COLO829 (cell line): ENCODE measurements at regions not wholly inside any gene's neighbourhood (a gene's known extent, or its start where the extent isn't known, plus 50 kb on each side); places are given as distances from the start of the nearest gene placed in this dataset.
"Not testable (repeated sequence)": the region's sequence is repeated elsewhere in the genome, so short reads cannot be mapped to it uniquely, and the experiment has no call there.

Experiments
- DNase-seq: peaks from one replicate; pipeline ENCODE4 v3.0.0; 2012; ENCODE audit warnings: low spot score

GRCh38 chr22:22756551-22757201 is 112.3 kb downstream of the GGTLC2 start:
- not testable (repeated sequence) for DNase-seq

DNA sequence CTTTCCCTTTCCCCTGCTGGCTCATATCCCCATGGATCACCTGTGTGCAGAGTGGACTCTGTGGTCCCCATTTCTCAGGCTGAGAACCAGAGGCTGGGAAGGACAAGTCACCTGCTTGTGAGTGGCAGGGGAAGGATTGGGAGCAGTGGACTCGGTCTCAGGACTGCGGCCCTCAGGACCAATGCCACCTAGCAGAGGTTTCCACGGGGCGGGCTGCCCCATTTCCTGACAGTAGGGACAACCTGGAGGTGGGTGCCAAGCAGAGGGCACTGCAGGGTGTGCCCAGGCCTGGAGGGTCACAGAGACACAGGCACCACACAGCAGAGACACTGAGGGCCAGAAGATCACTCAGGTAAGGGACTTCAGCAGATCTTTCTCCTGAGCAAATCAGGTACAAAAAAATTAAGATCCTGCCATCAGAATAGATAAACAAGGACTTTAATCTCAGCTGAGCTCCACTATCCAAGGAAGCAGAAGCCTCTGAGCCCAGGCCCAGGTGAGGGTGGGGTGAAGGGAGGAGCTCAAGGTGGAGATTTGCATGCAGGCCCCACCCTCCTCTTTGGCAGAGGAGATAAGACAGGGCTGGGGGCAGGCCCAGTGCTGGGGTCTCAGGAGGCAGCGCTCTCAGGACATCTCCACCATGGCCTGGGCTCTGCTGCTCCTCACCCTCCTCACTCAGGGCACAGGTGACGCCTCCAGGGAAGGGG is 113.8 kb downstream of the GGTLC2 start:
- DNase-seq = not testable (repeated sequence)

GRCh38 chr22:22759371-22759770 is 115.0 kb downstream of the GGTLC2 start:
- no peak for DNase-seq

DNA sequence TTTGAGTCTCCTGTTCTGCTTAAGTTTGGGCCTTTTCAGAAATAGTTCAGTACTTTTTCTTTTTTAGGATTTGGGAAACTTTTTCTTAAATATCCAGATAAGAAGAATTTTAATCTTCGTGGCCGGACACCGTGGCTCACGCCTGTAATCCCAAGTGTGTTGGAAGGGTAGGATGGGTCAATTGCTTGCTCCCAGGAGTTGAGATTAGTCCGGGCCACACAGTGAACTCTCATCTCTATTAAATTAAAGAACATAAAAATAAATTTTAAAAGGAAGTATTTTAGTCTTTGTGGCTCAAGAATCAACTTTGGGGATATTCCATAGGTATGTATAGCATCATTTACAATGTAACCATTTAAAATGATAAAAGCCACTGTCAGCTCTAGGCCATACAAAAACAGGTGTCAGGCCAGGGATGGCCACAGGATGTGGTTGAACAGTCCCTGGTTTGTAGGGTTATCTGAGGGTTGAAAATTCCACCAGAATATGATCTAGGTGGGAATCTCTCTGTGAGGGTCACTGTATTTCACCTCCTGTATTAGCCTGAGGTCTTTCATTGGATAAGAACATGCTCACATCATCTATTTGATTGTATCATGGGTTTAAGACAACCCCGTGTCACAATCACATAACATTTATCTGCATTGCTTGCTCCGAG is 115.6 kb downstream of the GGTLC2 start:
- no peak for DNase-seq

DNA sequence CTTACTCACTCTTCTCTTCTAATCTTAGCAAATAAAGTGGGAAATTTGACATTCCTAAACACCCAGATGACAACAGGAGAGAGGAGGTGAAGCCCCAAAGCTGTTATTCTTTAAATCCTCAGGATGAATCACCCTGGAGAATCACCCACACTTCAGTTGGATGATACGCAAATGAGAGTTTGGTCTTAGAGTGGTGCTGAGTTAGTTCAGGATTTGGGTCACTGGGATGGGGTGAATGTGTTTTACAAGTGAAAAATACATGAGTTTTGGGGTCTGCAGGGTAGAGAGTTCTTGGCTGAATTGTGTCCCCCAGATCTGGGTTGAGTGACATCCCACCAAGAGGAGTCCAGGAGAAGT is 117.2 kb downstream of the GGTLC2 start:
- no peak for DNase-seq

GRCh38 chr22:22761963-22762772 is 117.8 kb downstream of the GGTLC2 start:
- DNase-seq = no peak

GRCh38 chr22:22763512-22763911 is 119.1 kb downstream of the GGTLC2 start:
- no peak for DNase-seq

- no peak for DNase-seq
Measured at GRCh38 chr22:22764085-22764484, 119.7 kb downstream of the GGTLC2 start.

DNA sequence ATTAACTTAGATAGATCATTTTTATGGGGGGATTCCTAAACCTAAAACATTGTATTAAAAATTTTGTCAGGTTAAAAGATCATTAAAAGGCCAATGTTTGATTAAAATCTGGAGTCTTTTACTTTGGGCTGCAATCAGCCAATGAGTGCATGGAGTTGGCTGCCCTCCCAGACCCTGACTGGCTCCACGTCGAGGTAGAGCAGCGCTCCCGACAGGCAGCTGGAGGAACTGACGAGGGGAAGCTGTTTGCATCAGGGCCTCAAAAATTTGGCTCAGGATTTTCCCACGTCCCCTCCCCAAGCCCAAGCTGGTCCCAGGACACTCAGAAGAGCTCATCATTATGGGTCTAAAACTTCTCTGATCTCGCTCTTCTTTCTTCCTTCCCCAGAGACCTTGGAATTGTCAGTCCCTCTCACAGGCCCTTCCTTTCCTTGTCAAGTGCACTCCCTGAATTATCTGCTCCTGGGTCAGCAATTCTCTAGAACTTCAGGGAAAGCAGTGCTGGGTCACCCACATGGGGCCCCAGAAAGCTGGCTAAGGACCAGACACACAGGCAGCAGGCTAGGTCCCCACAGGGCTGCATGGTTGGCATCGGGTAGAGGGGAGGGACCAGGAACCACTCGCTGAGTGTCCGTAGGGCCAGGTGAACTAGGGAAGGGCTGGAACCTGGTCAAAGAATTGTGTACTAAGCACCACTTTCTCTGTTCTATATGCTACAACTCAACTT is 119.6 kb upstream of the IGLL5 start:
- DNase-seq = no peak

DNA sequence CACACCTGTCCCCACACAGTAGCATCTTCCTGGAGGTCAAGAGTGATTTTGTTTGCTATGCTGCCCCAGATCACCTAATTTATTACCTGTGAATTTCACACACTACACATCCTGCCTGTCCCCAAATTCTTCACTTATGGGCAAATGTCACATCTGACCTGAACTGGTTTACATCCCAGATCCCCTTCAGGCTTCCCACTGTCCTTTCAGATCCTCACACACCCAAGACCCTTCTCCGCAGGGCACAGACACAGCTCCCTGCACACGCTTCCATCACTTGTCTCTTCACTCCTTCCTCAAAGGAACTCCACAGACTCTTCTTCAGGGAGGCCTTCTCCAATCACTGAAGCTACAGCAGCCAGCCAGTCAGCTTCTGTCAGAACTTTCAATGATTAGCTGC is 118.7 kb upstream of the IGLL5 start:
- DNase-seq = no peak

DNA sequence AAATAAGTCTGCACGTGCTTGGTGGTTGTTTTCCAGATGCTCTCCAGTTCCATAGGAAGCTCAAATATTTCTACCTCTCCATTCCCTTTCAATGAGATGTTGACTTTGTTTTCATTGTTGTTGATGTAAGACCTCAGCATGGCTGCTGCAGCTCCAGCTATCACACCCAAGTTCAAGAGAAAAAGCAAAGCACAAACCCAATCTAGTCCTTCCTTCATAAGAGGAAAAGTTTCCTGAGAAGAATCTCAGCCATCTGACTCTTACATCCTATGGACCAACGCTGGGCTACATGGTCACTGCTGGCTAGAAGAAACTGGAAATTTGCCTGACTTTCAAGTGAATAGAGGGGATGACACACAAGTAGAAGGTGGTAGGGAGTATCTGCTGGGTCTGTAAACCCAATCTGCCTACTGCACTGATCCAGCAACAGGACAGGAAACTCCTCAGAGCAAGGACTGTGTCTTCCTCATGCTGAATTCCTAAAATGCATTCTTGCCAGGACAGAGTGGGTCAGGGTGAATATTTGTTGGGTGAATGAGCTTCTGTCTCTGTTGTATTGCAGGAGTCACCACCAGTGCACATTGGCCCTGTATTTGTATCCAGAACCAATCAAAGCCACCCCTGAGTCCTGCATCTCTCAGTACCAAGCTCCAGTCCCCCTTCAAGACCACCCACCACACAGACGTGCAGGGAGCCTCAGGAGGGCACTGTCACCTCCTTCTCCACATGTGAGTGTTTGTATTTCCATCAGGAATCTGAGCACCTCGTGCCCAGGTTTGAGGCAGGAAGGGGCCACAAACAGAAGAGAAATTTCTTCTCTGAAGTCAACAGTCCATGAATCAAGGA is 118.0 kb upstream of the IGLL5 start:
- DNase-seq = no peak

DNA sequence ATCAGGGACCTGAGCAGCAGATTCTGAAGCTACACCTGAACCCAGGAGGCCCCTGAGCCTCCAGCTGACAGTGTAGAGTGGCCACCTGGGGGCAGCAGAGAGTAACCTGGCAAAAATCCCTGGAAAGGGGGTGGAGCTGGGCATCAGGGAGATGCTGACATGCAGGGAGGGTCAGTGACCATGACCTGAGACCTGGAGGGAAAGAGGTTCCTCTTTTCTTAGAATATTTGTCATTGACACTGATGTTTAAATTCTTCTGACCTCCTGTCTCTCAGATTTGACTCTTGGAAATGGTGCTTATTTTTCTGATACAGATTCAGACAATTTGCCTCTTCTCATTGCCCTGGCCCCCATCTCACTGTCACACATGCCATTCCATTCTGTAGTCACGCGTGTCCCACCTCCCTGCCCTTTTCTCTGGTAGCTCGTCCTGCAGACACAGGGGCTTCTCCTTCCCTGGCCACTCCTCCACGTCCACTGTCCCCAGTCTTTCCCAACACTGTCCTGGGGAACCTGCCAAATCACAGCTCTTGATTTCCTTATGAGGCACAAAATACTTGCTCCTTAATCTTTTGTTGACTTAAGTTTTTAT is 117.2 kb upstream of the IGLL5 start:
- peak; percentile 35 for DNase-seq

- no peak for DNase-seq
Measured at GRCh38 chr22:22770881-22771280, 116.7 kb upstream of the IGLL5 start.

GRCh38 chr22:22771696-22772377 is 115.8 kb upstream of the IGLL5 start:
- no peak for DNase-seq

DNA sequence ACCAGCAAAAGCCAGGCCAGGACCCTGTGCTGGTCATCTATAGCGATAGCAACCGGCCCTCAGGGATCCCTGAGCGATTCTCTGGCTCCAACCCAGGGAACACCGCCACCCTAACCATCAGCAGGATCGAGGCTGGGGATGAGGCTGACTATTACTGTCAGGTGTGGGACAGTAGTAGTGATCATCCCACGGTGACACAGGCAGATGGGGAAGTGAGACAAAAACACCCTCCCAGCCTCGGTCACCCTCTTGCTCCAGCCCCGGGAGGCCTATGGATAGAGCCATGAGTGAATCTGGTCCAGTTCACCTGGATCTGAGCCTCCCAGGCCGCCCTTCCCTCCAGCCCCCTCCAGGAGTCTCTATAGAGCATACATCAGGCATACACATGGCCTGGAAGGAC is 115.2 kb upstream of the IGLL5 start:
- no peak for DNase-seq

DNA sequence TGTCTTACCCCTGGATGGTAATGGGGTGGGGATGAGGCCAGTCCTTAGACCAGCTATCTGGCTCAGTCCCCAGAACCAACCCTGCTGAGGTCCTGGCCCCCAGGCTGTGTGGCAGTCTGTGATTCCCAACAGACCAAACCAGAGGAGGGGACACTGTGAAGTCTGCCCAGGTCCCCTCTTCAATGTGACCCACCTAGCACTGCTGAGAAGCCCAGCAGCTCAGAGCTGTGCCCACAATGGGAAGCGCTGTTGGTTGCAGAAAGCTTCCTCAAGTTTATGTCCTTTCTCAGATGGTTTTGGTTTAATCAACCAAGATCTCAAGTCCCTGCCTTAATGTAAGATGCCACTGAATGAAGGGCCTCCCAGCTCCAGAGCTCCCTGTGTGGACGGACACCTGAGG is 114.7 kb upstream of the IGLL5 start:
- no peak for DNase-seq

GRCh38 chr22:22773427-22773826 is 114.2 kb upstream of the IGLL5 start:
- DNase-seq = no peak

DNA sequence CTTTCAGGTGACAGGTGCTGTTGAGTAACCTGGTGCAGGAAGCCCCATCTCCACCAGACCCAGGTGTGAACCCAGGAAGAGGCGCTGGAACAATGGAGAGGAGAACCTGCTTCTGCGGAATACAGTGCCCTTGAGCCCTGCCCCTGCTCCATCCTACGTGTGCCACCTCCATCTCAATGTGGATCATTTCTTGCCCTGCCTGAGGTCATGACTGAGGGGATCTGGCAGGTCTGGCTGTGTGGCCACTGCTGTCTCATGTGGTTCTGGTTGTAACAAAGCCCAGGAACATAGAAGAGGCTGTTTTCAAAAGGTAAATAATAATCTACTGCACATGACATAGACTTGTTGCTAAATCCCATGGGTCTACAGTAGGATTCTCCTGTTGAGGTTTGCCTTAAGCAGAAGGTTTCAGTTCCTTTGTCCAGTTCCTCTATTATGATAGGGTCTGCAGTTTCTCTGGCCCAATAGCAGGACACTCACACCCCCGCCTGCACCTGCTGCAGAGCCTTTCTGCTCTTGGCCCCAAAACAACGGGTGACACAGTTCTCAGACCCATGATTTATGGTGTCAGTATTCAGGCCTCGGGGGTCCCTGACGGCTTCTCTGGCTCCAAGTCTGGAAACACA is 113.5 kb upstream of the IGLL5 start:
- DNase-seq = no peak

DNA sequence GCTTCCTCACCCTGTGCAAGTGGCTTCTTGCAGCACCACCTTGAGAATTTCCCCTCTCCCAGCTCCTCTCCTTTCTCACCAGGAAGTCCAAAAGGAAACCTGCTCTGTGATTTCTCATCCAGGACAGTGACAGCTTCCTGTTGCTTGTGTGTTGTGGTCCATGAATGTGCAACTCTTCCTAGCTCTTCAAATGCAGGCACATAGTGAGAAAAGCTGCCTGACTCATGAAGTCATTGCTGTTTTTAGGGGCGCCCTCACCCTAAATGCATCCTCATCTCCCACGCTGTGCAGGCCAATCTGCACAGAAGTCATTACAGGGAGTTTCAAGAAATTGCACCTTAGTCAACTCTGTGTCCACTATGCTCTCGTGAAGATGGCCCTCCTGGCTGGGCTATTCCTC is 112.9 kb upstream of the IGLL5 start:
- DNase-seq = not testable (repeated sequence)

DNA sequence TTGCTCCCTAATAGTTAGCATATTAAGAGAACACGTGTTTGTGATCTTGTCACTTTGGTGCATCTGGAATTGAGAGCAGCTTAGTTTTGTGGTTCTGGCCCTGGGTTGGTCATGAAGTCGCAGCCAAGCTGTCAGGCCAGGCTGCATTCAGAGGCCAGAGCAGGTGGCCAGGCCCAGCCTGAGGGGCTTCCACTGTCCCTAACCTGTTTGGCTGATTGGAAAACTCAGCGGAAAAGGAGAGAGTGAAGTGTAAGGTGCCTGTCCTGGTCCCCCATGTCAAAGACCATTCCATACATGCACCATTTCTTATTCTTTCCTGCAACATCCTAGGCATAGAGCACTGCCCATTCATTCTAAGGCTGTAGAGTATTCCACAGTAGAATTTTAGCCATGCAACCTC is 111.5 kb upstream of the IGLL5 start:
- DNase-seq = no peak
